ENCODE measurements at regions not wholly inside any gene's neighbourhood (a gene's known extent, or its start where the extent isn't known, plus 50 kb on each side); places are given as distances from the start of the nearest gene placed in this dataset.

- Histone ChIP-seq H3K4me3 (replicated peaks in 1 of 3) (no peak overlapping the region), H3K27ac (no peak overlapping the region), H3K27me3 (no peaks in the 10 kb centered on the region), H3K36me3 (no peaks in the 10 kb centered on the region), H3K9me3 (no peaks in the 10 kb centered on the region), H3K4me1 (no peaks in the 10 kb centered on the region)
- 90 to 92% methylated on average over 26 of the region's 26 CpGs for WGBS, 2 donors
- TF ChIP-seq POLR2A (IDR thresholded peaks at IDR 0.05) (no peak), CTCF (IDR thresholded peaks at IDR 0.05) (no peak)
- DNase-seq: no peak
- intact Hi-C loops (cut with DNase I): no loop called here
These were observed 55.1 kb upstream of the PPP2R2D start for GRCh38 chr10:131845505-131846239.

- peak; percentile 53 to 54 for DNase-seq
- intact Hi-C loops (cut with DNase I): no loop called here
These were observed 54.3 kb upstream of the PPP2R2D start for GRCh38 chr10:131846240-131847101.

GRCh38 chr10:131847241-131847783, 53.5 kb upstream of the PPP2R2D start:
- no peaks in the 10 kb centered on the region for H3K36me3 ChIP-seq
- no peaks in the 10 kb centered on the region for H3K9me3 ChIP-seq
- 83 to 91% methylated on average over 14 to 25 of the region's 25 CpGs for WGBS, 2 donors
- DNase-seq: no peak
- no peak overlapping the region for H3K4me3 ChIP-seq (replicated peaks in 1 of 3)
- H3K27ac ChIP-seq: no peak overlapping the region
- no peaks in the 10 kb centered on the region for H3K27me3 ChIP-seq
- no peaks in the 10 kb centered on the region for H3K4me1 ChIP-seq
- intact Hi-C loops (cut with DNase I): no loop called here
- TF ChIP-seq POLR2A (IDR thresholded peaks at IDR 0.05) (no peak), CTCF (IDR thresholded peaks at IDR 0.05) (no peak)

More at GRCh38 chr10:131846240-131847101, 54.3 kb upstream of the PPP2R2D start:
- H3K9me3 ChIP-seq: no peaks in the 10 kb centered on the region
- TF ChIP-seq CTCF (IDR thresholded peaks at IDR 0.05) (no peak), POLR2A (IDR thresholded peaks at IDR 0.05) (no peak)
- H3K27me3 ChIP-seq: no peaks in the 10 kb centered on the region
- H3K4me1 ChIP-seq: no peaks in the 10 kb centered on the region
- H3K4me3 ChIP-seq (replicated peaks in 1 of 3): no peak overlapping the region
- no peak overlapping the region for H3K27ac ChIP-seq
- WGBS, 2 donors: 37 to 45% methylated on average over 18 to 24 of the region's 26 CpGs
- no peaks in the 10 kb centered on the region for H3K36me3 ChIP-seq

- H3K27me3 ChIP-seq: no peaks in the 10 kb centered on the region
- no peaks in the 10 kb centered on the region for H3K9me3 ChIP-seq
- intact Hi-C loops (cut with DNase I): no loop called here
- no peak overlapping the region for H3K4me3 ChIP-seq (replicated peaks in 1 of 3)
- TF ChIP-seq CTCF (IDR thresholded peaks at IDR 0.05) (no peak), POLR2A (IDR thresholded peaks at IDR 0.05) (no peak)
- WGBS, 2 donors: 75 to 76% methylated on average over 6 to 8 of the region's 11 CpGs
- no peaks in the 10 kb centered on the region for H3K36me3 ChIP-seq
- no peak for DNase-seq
- no peak overlapping the region for H3K27ac ChIP-seq
- no peaks in the 10 kb centered on the region for H3K4me1 ChIP-seq
These were observed 52.5 kb upstream of the PPP2R2D start for GRCh38 chr10:131848296-131848695.

Data from thyroid gland (tissue), 4 donors.